ENCODE measurements at regions not wholly inside any gene's neighbourhood (a gene's known extent, or its start where the extent isn't known, plus 50 kb on each side); places are given as distances from the start of the nearest gene placed in this dataset.
"Not testable (repeated sequence)": the region's sequence is repeated elsewhere in the genome, so short reads cannot be mapped to it uniquely, and the experiment has no call there.

DNA sequence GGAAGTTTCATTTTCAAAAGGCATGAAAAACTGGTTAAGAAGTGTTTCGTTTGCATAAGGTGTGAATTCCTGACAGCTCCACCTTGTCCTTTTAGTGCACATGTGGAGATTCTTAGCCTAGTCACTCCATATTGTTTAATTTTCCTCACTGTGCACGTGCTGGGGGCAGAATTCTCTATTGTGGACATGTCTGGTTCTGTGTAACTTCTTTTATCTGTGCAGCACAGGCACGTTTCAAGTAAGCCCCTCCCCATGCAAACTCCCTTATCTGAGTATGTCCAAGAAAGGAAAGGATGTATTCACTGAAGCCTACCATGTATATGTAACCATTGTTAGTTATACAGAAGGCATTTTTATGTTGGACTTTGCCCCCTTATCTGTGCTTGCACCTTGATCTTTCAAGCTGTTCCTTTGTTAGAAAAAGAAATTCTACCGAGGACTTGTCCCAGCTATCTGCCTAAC lies 1346.3 kb downstream of the REEP3 start:
- DNase-seq (ENCODE audit: low spot score): no peak

DNA sequence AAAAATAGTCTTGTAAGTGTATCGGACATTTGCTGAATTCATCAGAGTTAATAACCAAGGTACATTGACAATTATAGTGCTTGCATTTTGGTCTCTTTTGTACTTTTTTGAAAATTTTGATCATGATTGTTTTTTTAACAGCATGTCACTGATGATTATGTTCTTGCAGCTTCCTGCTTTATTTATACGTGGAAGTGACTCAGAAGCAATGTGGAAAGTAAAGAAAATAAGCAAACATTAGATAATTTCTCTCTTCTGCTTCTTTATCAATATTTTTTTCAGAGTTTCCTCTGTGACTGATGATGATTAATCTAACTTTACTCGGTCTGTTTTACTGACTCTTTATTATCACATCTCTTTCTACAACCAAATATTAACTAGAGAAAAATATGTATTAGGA lies 1351.9 kb downstream of the REEP3 start:
- no peak for DNase-seq (ENCODE audit: low spot score)

DNA sequence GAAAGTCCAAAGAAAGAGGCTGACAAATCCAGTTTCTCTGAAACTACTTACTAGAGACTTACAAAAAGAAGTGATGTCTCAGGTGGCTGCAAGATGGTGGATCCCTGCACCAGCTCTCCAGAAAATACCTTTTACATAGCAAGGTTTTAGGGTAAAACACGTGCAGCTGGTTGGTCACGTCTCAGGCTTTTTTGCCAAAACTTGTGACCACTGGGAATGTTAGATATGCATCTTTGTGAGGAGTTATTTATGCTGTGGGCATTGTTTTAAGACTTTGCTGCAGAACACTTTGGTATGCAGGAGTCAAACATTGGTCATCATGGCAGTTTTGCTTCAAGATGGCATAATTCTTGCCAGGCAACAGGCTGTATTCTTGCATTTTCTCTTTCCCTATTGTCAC lies 1352.8 kb downstream of the REEP3 start:
- no peak for DNase-seq (ENCODE audit: low spot score)

DNA sequence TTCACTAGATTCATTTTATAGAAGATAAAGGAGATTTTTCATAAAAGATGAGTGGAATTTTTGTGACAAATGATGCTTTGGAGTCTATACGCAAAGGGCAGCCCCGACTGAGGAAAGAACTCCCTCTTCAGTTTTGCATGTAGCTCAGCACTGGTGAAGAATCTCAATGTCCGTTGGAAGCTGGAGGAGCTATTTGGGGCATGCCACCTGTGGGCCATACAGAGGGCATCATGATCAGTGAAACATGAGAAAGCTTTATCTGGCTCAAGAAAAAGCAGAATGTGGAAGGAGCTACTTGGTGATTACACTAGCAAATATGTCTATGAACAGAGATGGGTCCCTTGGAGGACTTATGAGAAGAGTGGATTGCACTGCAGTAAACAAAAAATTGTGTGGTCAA lies 1359.3 kb downstream of the REEP3 start:
- peak; percentile 63 for DNase-seq (ENCODE audit: low spot score)

DNA sequence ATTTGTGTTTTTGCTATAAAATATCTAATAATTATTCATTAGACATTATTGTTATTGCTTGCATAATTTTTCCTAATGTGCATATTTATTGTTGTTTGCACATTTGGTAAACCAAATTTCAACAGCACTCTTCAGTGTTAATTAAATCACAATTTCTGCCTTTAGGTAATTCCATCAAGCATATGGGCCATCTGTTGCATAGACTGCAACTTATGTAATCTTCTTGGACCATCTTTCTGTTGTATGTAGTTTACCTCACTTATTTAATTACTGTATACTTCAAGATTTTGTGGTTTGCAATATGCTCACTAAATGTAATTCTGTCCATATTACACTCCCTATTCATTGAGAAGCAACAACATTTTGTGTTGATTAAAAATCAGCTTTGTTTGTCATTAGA lies 1360.1 kb downstream of the REEP3 start:
- no peak for DNase-seq (ENCODE audit: low spot score)

DNA sequence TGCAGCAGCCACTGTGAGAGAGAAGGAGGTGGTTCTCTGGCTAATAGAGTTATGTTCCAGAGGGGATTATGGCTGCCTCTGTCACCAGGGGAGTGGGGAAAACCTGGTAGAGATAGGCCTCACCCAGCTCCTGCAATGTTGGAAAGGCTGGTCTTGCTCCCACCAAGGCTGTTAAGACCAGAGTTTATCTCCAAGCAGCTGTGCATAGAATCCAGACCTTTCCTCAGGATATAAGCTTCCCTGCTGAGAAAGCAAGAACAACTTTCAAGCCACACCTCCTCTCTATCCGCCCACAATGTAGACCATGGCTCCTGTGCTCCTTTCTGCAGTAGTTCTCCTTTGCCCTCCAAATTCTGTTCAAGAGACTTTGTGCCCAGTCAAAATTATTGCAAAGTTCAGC lies 1375.4 kb downstream of the REEP3 start:
- no peak for DNase-seq (ENCODE audit: low spot score)

DNA sequence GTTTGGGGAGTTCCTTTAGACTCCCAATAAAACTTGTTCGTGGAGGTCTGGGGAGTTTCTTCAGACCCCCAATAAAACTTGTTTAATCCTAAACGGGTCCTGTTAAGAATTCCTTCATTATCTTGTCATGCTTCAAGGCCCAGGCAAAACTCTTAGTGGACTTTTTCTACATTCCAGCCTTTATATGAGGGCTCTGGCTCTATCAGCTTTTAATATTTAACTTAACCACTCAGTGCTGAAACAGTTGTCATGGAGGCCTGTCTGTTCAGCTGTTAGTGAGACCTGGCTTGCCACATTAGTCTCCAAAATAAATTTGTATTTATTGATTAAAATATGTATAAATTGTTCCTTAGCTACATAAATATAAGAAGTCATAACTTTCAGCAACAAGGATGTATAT lies 1385.1 kb downstream of the REEP3 start:
- not testable (repeated sequence) for DNase-seq (ENCODE audit: low spot score)

DNA sequence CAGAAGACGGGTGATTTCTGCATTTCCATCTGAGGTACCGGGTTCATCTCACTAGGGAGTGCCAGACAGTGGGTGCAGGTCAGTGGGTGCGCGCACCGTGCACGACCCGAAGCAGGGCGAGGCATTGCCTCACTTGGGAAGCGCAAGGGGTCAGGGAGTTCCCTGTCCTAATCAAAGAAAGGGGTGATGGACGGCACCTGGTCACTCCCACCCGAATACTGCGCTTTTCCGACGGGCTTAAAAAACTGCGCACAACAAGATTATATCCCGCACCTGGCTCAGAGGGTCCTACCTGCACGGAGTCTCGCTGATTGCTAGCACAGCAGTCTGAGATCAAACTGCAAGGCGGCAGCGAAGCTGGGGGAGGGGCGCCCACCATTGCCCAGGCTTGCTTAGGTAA lies 1403.1 kb downstream of the REEP3 start:
- not testable (repeated sequence) for DNase-seq (ENCODE audit: low spot score)

DNA sequence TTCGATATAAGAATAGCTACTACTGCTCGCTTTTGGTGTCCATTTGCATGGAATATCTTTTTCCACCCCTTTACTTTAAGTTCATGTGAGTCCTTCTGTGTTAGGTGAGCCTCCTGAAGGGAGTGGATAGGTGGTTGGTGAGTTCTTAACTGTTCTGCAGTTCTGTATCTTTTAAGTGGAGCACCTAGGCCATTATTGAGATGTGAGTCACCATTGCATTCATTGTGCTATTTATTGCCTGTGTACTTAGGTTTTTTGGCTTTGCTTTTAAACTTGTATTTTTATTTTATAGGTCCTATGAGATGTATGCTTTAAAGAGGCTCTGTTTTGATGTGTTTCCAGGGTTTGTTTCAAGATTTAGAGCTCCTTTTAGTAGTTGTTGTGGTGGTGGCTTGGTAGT lies 1430.8 kb downstream of the REEP3 start:
- no peak for DNase-seq (ENCODE audit: low spot score)

DNA sequence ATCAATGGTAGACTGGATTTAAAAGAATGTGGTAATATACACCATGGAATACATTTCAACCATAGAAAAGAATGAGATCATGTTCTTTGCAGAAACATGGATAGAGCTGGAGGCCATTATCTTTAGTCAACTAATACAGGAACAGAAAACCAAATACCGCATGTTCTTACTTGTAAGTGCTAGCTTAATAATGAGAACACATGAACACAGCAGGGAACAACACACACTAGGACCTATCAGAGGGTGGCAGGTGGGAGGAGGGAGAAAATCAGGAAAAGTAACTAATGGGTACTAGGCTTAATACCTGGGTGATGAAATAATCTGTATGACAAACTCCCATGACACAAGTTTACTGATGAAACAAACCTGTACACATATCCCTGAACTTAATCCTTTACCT lies 1435.2 kb downstream of the REEP3 start:
- no peak for DNase-seq (ENCODE audit: low spot score)

DNA sequence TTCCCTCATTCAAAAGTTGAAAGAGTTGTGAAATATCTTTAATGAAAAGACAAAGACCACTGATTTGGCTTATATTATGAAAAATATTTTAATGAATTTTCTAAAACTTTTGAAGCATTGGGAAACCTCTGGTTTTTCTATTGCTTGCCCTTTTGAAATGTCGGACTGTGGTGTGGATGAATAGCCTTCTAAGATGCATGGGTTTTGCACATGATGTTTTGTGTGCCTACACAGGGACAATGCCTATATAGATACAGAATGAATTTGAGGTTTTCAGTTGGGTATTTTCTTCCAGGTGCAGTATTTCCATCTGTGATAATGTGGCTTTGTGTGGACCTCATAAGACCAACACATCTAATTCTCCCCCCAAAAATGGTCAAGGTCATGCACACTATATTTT lies 1437.9 kb downstream of the REEP3 start:
- DNase-seq (ENCODE audit: low spot score): no peak

DNA sequence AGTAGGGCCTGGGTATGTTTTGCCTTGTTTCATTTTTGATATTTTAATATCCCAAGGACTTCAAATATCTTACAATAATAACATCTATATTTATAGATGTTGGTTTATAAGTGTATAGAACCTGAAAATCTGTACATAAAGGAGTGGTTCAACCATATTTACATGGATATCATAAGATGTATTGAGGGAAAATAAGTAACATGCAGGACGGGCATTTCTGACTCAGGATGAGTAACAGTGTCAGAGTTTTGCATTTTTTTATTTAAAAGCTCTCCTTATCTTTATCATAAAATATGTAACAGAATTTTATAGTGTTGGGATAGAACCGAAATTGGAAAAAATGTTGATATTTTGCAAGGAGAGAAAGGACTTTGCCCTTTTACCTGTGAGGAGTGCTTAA lies 1438.7 kb downstream of the REEP3 start:
- DNase-seq (ENCODE audit: low spot score): no peak

DNA sequence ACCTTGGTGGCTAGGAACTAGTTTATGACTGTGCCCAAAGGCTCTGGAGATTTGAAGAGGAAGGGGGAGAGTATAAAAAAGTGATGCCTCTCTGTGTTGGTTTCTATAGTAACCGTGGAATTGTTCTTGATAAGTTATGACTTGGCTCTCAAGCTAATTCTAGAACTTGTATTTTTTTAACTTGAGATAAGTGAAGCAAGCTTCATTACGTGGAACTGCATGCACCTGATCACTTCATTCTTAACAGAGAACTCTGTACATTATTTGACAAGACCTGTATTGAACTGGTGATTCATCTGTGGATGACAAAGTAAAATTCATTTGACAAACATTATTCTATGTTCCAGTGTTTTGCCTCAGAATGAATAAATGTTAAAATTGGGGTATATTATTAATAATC lies 1452.2 kb downstream of the REEP3 start:
- DNase-seq (ENCODE audit: low spot score): no peak

DNA sequence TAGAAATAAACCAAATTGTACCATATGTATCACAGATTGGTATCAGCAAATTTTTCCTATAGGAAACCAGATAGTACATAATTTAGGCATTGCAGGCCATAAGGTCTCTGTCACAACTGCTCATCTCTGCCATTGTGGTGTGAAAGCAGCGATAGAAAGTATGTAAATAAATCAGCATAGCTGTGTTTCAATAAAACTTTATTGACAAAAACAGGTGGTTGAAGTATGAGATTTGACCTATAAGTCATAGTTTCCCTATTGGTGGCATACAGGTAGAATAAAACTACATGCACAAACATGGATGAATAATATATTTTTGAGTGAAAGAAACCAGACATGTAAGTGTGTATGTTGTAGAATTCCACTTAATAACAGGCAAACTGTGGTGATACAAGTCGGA lies 1454.9 kb downstream of the REEP3 start:
- DNase-seq (ENCODE audit: low spot score): peak; percentile 4

DNA sequence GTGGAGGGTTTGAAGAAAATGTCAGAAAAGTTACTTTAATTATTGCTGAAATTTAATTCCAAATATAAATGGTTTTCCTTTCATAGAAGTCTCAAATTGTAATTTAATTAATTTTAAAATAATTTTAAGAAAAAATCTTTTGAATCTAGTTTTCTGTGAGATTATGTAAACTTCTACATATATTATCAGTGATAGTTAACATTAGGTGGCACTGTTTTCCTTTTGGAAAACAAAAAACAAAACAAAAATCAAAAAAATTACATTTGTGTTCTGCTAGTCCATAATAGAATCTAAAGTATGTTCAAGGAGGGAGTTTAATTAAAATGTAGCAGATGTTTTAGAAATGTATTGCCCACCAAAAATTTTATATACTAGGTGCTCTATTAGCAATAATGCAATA lies 1456.7 kb downstream of the REEP3 start:
- DNase-seq (ENCODE audit: low spot score): no peak

DNA sequence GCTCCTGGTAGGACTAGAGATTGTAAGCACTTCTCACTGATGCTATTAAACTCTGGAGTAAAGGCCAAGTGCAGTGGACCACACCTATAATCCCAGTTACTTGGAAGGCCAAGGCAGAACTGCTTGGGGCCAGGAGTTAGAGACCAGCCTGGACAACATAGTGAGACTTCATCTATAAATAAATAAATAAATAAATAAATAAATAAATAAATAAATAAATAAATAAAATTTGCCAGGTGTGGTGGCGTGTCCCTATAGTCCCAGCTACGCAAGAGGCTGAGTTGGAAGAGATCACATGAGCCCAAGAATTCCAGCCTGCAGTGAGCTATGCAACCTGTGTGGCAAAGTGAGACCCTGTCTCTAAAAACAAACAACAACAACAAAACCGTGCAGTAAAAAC lies 1475.7 kb downstream of the REEP3 start:
- DNase-seq (ENCODE audit: low spot score): no peak

DNA sequence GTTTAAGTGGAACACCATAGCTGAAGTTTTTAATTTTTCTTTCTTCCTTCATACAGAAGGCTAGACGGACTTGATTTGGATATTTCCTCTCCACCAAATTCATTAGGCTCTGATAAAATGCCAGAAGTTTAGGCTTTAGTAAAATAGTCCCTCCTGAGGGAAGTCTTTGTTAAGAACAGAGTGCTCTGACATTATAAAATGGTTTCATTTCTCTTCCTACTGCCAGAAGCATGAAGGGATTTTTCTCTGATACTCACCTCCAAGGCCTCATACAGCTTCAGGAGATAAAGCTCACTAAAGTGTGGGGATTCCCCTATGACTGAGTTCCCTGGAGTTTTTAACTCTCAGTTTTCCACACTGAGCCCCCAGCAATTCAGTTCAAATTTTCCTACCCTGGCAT lies 1489.6 kb downstream of the REEP3 start:
- DNase-seq (ENCODE audit: low spot score): no peak

DNA sequence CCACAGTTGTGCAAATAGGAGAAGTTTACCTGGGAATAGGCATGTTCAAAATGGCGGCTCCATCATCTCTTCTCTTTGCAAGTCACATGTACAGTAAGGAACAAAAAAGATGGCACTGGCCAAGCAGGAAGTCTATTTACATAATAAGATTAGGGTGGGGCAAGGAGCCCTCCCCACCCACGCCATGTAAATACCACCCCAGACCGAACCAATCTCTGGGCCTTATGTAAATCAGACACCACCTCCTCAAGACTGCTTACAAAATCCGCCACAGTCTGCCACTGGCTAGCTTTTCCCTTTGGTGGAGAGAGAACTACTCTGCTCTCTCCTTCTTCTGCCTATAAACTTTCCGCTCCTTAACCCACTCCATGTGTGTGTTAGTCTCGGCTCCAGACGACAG lies 1496.3 kb downstream of the REEP3 start:
- no peak for DNase-seq (ENCODE audit: low spot score)

DNA sequence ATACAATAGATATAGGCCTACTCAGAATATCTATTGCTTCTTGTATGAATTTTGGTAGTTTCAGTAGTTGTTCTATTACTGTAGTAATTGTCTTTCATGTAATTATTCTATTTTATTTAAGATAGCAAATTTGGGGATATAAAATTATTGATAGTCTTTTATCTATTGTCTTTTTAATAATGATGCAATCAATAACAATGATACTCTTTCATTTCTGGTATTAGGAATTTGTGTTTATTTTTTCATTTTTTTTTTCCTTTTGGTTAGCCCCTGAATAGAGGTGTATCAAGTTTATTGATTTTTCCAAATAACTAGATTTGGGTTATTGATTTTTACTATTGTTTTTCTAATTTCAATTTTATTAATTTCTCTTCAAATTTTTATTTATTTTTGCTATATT lies 1503.7 kb downstream of the REEP3 start:
- DNase-seq (ENCODE audit: low spot score): no peak

DNA sequence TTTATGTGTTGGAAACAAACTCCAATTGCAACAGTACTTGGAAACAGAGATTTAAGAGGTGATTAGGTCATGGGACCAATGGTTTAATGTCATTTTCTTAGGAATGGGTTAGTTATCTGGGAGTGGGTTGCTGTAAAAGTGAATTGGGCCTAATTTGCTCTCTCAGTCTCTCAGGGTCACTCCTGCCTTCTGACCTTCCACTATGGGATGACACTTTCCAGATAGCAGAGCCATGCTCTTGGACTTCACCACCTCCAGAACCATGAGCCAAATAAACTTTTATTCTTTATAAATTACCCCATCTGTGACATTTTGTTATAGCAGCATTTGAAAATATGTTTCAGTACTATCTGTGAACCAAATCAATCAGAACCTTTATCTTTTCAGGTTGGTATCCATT lies 1509.1 kb downstream of the REEP3 start:
- DNase-seq (ENCODE audit: low spot score): no peak

DNA sequence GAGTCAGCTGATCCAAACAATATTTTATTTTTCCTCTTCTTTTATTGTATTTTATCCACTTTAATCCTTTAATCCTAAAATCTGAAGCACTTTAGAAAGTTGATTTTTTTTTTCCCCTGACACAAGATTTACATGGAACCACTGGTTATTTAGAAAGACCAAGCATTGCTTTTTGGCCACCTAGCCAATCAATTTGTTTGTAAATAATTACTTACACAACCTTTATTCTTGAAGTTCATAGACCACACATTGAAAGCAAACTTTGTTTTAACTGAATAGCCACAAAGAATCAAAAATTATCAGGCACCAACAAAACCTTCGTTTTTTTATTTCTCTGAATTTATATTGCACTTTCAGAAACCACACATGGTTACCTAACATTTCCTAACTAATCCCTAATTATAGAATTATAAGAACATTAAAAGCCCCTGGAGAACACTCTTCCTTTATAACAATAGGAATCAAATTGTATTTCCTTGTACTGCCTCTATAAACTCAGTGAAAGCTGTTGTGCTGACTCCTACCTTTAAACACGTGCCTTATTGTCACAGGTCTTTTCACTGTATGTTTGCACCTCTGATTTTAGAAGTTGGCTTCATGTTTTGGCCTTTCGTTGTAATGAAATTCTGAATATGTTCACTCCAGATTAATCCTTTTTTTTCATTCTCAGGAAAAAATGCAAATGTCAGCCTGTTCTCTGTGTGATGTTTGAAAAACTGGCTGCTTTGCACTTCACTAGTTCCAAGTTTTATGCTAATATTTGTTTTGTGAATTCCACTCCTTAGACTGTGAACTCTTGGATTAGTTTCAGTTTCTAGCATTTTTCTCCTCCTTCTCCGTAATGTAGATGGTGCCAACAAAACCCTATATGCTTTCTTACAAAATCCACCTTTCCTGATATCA lies 1511.9 kb downstream of the REEP3 start:
- DNase-seq (ENCODE audit: low spot score): no peak

DNA sequence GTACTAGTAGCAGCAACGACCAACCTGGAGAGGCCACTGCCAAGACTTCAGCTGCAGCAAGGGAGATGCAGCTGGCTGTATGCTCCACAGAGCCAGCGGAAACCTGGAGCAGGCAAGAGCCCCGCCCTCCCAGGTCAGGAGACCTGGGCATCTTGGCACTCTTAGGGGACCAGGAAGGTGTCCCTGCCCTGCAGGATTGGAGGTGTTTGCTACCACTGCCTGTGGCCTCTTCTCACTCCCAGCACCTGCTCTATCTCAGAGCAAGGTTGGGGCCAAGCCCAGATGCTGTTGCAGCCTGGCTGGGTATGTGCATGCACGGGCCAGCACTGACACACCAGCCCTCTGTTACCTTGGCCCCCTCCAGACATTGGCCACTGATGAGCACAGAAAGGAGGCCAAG lies 1512.8 kb downstream of the REEP3 start:
- DNase-seq (ENCODE audit: low spot score): no peak

DNA sequence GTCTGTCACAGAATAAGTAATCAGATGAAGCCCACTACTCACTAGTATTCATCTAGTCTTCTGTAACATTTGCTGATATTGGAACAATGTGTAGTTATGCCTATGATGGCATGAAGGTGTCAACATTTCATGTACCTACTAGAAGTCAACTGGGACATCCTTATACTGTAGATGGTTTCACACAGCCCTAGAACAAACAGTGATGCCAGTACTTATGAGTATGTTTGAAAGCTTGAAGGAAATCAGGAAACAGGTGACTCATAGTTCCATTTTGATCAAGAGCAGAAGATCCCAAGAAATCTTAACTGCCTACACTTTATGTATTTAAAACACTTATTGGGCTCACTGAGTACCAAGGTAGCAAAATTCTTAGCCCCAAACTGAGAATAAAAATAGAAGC lies 1519.6 kb downstream of the REEP3 start:
- no peak for DNase-seq (ENCODE audit: low spot score)

DNA sequence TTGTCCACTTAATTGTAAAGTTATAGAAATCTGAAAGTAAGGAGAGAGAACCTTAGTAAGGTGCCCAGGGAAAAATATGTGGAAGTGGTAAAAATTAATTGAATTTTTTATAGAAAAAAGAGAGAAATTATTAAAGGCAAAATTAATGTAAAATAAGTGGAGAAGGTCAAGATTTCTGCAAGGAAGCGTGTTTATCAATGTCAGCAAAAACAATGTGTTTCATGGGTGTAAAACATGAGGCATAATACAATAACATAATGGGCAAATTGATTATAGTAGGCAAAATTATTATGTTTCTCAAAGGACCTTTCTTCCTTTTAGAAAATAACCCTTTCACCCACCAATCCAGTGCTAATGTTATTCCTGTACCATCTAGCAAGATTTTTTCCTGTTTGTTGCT lies 1520.1 kb downstream of the REEP3 start:
- no peak for DNase-seq (ENCODE audit: low spot score)
